ENCODE measurements at regions not wholly inside any gene's neighbourhood (a gene's known extent, or its start where the extent isn't known, plus 50 kb on each side); places are given as distances from the start of the nearest gene placed in this dataset.

DNA sequence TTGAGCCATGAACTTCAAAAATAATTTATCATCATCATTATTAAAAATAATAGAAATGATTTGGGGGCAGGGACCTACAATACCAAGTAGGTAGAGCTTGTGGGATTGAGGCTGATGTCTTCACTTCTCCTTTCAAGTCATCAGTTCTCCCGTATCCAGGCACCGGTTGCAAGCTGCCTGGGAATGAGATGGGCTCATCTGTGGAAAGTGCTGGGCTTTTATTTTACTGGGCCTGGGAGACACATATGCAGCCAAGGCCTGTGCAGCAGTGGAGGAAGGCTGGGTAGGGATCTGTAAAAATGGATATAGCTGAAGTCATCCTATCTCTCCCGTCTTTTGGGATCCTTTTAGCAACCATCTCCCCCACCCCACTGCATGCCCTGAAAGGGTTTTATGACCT lies 284.1 kb upstream of the CLINT1 start:
- H3K9me3 ChIP-seq = no peaks in the 10 kb centered on the region
- TF ChIP-seq, protein P1, sequence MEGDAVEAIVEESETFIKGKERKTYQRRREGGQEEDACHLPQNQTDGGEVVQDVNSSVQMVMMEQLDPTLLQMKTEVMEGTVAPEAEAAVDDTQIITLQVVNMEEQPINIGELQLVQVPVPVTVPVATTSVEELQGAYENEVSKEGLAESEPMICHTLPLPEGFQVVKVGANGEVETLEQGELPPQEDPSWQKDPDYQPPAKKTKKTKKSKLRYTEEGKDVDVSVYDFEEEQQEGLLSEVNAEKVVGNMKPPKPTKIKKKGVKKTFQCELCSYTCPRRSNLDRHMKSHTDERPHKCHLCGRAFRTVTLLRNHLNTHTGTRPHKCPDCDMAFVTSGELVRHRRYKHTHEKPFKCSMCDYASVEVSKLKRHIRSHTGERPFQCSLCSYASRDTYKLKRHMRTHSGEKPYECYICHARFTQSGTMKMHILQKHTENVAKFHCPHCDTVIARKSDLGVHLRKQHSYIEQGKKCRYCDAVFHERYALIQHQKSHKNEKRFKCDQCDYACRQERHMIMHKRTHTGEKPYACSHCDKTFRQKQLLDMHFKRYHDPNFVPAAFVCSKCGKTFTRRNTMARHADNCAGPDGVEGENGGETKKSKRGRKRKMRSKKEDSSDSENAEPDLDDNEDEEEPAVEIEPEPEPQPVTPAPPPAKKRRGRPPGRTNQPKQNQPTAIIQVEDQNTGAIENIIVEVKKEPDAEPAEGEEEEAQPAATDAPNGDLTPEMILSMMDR (IDR thresholded peaks at IDR 0.05) = no peak
- no peaks in the 10 kb centered on the region for H3K36me3 ChIP-seq
- no peak overlapping the region for H3K4me3 ChIP-seq
- H3K9ac ChIP-seq (ENCODE audit: low read depth in 2 of 2, low read length in 2 of 2) = no peak overlapping the region
- no peak for DNase-seq
- no peaks in the 10 kb centered on the region for H3K4me1 ChIP-seq
- H3K27ac ChIP-seq = no peak overlapping the region
- intact Hi-C loops (cut with DNase I) = no loop called here
- H3K27me3 ChIP-seq = no peaks in the 10 kb centered on the region

DNA sequence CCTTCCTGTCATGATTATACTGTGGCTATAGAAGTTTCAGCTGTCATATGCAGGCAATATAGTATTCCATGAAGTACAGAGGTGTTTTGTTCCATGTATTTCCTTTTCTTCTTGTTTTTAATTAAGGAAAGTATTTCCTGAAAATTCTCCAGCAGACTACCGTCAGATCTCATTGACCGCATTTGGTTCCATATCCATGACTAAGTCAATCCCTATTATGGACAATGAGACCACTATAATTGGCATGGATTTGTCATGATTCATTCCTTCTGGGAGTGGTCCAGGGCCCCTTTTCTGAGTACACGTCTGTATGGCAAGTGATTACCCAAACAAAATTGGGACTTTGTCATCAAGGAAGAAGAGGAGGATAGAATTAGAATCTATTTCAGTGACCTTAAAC lies 283.2 kb upstream of the CLINT1 start:
- no peaks in the 10 kb centered on the region for H3K27me3 ChIP-seq
- intact Hi-C loops (cut with DNase I) = no loop called here
- no peak overlapping the region for H3K9ac ChIP-seq (ENCODE audit: low read depth in 2 of 2, low read length in 2 of 2)
- H3K27ac ChIP-seq = no peak overlapping the region
- H3K4me3 ChIP-seq = no peak overlapping the region
- no peaks in the 10 kb centered on the region for H3K36me3 ChIP-seq
- H3K4me1 ChIP-seq = no peaks in the 10 kb centered on the region
- H3K9me3 ChIP-seq = no peaks in the 10 kb centered on the region
- DNase-seq = no peak
- TF ChIP-seq, protein P1 (IDR thresholded peaks at IDR 0.05) = no peak

DNA sequence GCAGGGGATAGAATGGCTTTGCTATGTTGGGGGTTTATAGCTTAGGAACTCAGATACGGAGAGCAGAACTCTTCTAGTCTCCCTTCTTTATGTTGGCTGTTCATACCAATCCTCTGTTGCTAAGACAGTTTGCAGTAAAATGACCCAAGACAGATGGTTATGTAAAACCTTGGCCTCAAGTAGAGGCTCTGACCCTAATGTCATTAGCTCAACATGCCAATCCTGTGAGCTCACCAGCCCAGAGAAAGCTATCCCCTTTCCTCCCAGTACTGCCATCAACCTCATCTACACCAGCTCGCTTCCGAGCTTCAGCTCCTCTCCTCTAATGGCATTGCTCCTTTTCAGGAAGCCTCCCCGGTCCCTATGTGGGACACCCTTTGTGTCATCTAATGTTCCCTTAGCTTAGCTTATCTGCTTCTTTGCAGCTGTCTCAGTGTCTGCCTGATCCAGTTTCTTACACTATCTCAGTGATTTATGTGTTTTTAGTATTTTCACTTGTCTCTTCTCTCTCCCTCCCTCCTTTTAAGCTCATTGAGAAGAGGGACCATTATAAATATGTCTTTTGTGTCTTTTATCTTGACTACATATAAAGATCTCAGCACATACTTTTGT lies 281.3 kb upstream of the CLINT1 start:
- Histone ChIP-seq H3K9me3 (no peaks in the 10 kb centered on the region), H3K9ac (ENCODE audit: low read depth in 2 of 2, low read length in 2 of 2) (no peak overlapping the region), H3K36me3 (no peaks in the 10 kb centered on the region), H3K4me1 (no peaks in the 10 kb centered on the region), H3K27me3 (no peaks in the 10 kb centered on the region), H3K27ac (no peak overlapping the region), H3K4me3 (no peak overlapping the region)
- no peak for DNase-seq
- intact Hi-C loops (cut with DNase I) = no loop called here
- TF ChIP-seq, protein P1 (IDR thresholded peaks at IDR 0.05) = no peak

DNA sequence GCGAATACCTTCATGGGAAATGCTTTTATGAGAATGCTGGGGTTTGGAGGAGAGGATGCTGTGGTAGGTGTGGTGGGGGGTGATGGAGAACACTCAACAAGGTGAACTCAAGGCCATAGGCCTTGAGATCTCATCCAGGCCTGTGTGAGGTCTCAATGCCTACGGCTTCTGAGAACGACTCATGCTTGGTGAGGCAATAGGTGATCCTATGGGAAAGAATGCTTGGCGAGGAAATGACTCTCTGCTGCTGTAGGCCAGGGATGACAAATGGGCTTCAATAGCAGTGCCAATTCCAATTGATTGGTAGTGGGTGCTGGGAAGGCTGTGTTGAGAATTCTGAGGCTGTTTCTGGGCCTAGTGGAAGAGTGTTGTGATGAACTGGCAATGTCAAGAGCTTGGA lies 280.2 kb upstream of the CLINT1 start:
- TF ChIP-seq, protein P1 (IDR thresholded peaks at IDR 0.05) = no peak
- intact Hi-C loops (cut with DNase I) = no loop called here
- no peak overlapping the region for H3K27ac ChIP-seq

DNA sequence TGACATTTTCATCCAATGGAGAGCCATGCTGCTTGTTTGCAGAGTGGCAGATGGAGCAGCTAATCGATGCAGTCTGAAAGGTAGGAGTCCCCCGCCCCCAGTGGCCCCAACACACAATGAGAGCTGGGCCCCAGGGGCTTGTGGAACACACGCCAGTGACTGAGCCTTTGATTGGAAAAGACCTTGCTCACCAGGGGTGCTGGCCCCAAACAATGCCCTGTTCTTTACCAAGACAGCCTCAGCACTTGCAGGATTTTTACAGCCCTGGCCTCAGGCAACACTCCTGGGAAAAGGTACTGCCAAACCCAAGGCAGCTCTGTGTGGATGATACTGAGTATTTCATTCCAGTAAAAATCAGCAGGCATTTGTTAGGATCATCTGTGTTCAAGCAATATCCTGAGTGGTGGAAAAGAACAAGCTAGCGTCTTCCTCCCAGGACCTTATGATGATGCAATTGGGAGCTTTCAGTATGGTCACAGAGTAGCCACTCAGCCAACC lies 276.8 kb upstream of the CLINT1 start:
- Histone ChIP-seq H3K9ac (ENCODE audit: low read depth in 2 of 2, low read length in 2 of 2) (no peak overlapping the region), H3K27ac (no peak overlapping the region), H3K27me3 (no peaks in the 10 kb centered on the region), H3K4me3 (no peak overlapping the region), H3K9me3 (no peaks in the 10 kb centered on the region), H3K4me1 (no peaks in the 10 kb centered on the region), H3K36me3 (no peaks in the 10 kb centered on the region)
- TF ChIP-seq, protein P1 (IDR thresholded peaks at IDR 0.05) = no peak
- DNase-seq = no peak
- intact Hi-C loops (cut with DNase I) = no loop called here

More for the DNA sequence above, 280.2 kb upstream of the CLINT1 start:
- H3K27me3 ChIP-seq = no peaks in the 10 kb centered on the region
- no peaks in the 10 kb centered on the region for H3K9me3 ChIP-seq
- no peak for DNase-seq
- no peaks in the 10 kb centered on the region for H3K4me1 ChIP-seq
- H3K36me3 ChIP-seq = no peaks in the 10 kb centered on the region
- no peak overlapping the region for H3K9ac ChIP-seq (ENCODE audit: low read depth in 2 of 2, low read length in 2 of 2)
- H3K4me3 ChIP-seq = no peak overlapping the region

Measured in colonic mucosa (tissue), 4 donors.